Spinal cord (tissue), 9 donors: ENCODE measurements at regions not wholly inside any gene's neighbourhood (a gene's known extent, or its start where the extent isn't known, plus 50 kb on each side); places are given as distances from the start of the nearest gene placed in this dataset.
"Not testable (repeated sequence)": the region's sequence is repeated elsewhere in the genome, so short reads cannot be mapped to it uniquely, and the experiment has no call there.

Experiments
- DNase-seq, 6 donors: peaks; one replicate each; pipeline versions ENCODE4 v3.0.0 to v3.0.0-alpha.2; 2013 to 2015; ENCODE audit warnings: low spot score in 6 of 6, low read depth in 4 of 6
- H3K27ac ChIP-seq: one replicate; pipeline ENCODE4 v1.5.1; 2013; ENCODE audit warnings: low read depth, low read length, control low read depth
- H3K27me3 ChIP-seq: one replicate; pipeline ENCODE4 v1.6.1; 2013; ENCODE audit warnings: low read length; ENCODE audit not compliant: control insufficient read depth, insufficient read depth
- H3K36me3 ChIP-seq: one replicate; pipeline ENCODE4 v1.6.1; 2013; ENCODE audit warnings: low read length; ENCODE audit not compliant: control insufficient read depth, insufficient read depth
- H3K4me1 ChIP-seq: one replicate; pipeline ENCODE4 v1.6.1; 2013; ENCODE audit warnings: low read length; ENCODE audit not compliant: control insufficient read depth, insufficient read depth
- H3K4me3 ChIP-seq: one replicate; pipeline ENCODE4 v1.5.1; 2013; ENCODE audit warnings: low read depth, low read length, control low read depth
- H3K9me3 ChIP-seq: one replicate; pipeline ENCODE4 v1.6.1; 2013; ENCODE audit warnings: low read length; ENCODE audit not compliant: control insufficient read depth, insufficient read depth
- WGBS: methylation state at CpG from one replicate; pipeline ENCODE4 v1.1.5; 2013; ENCODE audit warnings: missing lambda C conversion rate; ENCODE audit not compliant: insufficient coverage; 5-methylcytosine and 5-hydroxymethylcytosine counted together
- donor health status: healthy.

DNA sequence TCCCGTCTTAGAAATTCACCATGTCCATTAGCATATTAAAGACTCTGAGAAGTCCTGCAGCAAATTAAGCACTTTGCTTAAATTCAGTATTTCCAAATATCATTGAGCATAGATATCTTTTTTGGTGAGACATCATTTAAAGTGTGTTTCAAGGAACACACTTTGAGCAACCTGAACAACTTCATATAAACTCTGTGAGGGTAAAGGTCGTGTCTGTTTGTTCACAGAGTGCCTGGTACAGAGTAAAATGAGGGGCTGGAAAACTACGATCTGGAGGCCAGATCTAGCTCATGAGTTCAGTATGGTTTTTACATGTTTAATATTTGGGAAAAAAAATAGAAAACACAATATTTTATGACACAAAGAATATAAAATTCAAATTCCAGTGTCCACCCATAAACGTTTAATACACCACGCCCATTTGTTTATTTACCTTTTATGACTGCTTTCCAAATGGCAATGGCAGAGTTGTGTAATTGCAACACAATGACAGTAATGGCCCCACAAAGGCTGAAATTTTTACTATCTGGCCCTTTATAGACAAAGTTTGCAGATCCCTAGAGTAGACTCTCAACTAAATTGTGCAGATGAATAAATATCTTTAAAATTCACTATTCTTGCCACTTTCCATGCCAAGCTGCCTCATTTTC lies 67.4 kb downstream of the SNTN start:
- H3K4me1 ChIP-seq: no peaks in the 10 kb centered on the region
- no peaks in the 10 kb centered on the region for H3K36me3 ChIP-seq
- 80% methylated on average over 2 of the region's 5 CpGs for WGBS
- no peak overlapping the region for H3K4me3 ChIP-seq
- no peak for DNase-seq
- no peaks in the 10 kb centered on the region for H3K27me3 ChIP-seq
- H3K9me3 ChIP-seq: peaks cover 3% of the 10 kb centered on the region
- no peak overlapping the region for H3K27ac ChIP-seq

DNA sequence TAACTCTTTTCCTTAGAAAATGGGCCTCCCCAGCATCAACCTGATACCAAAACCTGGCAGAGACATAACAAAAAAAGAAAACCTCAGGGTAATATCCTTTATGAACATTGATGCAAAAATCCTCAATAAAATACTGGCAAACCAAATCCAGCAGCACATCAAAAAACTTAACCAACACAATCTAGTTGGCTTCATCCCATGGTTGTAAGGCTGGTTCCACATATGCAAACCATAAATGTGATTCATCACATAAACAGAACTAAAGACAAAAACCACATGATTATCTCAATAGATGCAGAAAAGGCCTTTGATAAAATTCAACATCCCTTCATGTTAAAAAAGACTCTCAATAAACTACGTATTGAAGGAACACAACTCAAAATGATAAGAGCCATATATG lies 68.5 kb downstream of the SNTN start:
- not testable (repeated sequence) for DNase-seq, H3K27ac ChIP-seq, H3K36me3 ChIP-seq, H3K4me3 ChIP-seq, H3K9me3 ChIP-seq, H3K4me1 ChIP-seq, H3K27me3 ChIP-seq
- WGBS: 83% methylated on average over 1 of the region's 1 CpG

DNA sequence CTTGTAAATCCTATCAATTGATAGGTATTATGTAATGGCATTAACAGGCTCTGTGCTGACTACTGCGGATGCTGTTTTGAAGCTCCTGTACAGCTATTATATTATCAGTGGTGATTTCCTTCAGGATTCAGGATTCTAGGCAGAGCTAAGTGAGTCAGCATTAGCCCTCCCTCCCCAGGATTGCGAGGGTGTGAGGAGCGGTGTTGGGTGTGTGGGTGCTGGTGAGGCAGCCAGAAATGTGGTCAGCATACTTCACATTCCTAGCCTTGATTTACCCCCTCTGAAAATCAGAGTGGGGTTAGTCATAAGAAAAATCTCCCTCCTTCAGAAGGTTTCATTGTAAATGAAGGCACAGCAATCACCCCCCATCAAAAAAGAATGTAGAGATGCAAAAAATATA lies 72.5 kb downstream of the SNTN start:
- Histone ChIP-seq H3K4me1 (no peaks in the 10 kb centered on the region), H3K36me3 (no peaks in the 10 kb centered on the region), H3K27me3 (no peaks in the 10 kb centered on the region), H3K4me3 (no peak overlapping the region), H3K9me3 (peaks cover 3% of the 10 kb centered on the region), H3K27ac (no peak overlapping the region)
- no CpG with 5 or more reads among the region's 3 CpGs for WGBS
- DNase-seq: no peak

DNA sequence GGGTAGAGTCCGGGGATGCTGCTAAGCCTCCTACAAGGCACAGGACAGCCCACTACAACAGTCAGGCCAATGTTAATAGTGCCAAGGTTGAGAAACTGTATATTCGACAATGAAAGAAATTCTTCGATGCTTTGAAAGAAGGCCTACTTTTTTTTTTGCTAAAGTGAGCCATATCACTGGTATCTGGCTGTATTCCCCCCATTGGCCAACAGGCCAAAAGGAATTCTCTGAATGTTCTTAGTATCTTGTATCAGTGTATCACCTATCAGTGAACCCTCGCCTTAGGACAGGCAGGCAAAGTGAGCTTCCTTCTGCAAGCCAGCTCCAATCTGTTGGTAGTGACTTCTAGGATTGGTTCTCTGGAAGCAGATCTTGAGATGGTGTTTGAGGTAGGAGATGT lies 74.2 kb downstream of the SNTN start:
- WGBS: 95% methylated on average over 2 of the region's 4 CpGs

DNA sequence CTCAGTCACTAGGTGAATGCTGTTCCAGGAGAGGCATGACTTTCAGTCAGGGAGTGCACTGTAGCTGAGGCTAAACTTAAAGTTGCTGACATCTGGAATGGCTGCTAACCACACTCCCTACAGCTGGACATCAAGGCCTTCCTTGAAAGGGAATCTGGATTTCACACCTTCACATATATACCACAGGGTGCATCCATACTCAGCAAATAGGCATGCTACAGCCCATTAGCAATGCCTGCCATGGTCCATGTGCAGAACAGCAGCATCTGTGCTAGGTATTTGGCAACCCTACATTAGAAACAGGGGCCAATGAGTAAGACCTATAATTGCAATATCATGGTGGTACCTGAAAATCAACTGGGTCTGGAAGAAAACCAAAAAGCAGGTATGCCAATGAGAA lies 74.8 kb downstream of the SNTN start:
- Histone ChIP-seq H3K9me3 (no peaks in the 10 kb centered on the region), H3K27me3 (no peaks in the 10 kb centered on the region), H3K4me3 (no peak overlapping the region), H3K4me1 (no peaks in the 10 kb centered on the region), H3K36me3 (no peaks in the 10 kb centered on the region), H3K27ac (no peak overlapping the region)
- no peak for DNase-seq

More for the DNA sequence above, 74.2 kb downstream of the SNTN start:
- peaks cover 3% of the 10 kb centered on the region for H3K9me3 ChIP-seq
- no peaks in the 10 kb centered on the region for H3K27me3 ChIP-seq
- no peak overlapping the region for H3K27ac ChIP-seq
- no peaks in the 10 kb centered on the region for H3K36me3 ChIP-seq
- no peak overlapping the region for H3K4me3 ChIP-seq
- no peaks in the 10 kb centered on the region for H3K4me1 ChIP-seq
- no peak for DNase-seq

DNA sequence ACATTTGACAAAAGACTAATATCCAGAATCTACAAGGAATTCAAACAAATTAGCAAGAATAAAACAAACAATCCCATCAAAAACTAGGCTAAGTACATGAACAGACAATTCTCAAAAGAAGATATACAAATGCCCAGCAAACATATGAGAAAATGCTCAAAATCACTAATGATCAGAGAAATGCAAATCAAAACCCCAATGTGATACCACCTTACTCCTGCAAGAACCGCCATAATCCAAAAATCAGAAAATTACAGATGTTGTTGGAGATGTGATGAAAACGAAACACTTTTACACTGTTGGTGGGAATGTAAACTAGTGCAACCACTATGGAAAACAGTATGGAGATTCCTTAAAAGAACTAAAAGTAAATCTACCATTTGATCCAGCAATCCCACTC lies 79.4 kb downstream of the SNTN start:
- Histone ChIP-seq H3K27ac (no peak overlapping the region), H3K27me3 (no peaks in the 10 kb centered on the region), H3K36me3 (no peaks in the 10 kb centered on the region), H3K9me3 (no peaks in the 10 kb centered on the region), H3K4me1 (no peaks in the 10 kb centered on the region), H3K4me3 (no peak overlapping the region)
- no CpG with 5 or more reads among the region's 2 CpGs for WGBS
- no peak for DNase-seq

DNA sequence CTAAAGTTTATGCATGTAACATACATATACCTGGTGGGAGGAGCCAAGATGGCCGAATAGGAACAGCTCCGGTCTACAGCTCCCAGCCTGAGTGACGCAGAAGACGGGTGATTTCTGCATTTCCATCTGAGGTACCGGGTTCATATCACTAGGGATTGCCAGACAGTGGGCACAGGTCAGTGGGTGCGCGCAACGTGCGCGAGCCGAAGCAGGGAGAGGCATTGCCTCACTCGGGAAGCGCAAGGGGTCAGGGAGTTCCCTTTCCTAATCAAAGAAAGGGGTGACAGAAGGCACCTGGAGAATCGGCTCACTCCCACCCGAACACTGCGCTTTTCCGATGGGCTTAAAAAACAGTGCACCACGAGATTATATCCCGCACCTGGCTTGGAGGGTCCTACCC lies 80.8 kb downstream of the SNTN start:
- 97% methylated on average over 19 of the region's 19 CpGs for WGBS

DNA sequence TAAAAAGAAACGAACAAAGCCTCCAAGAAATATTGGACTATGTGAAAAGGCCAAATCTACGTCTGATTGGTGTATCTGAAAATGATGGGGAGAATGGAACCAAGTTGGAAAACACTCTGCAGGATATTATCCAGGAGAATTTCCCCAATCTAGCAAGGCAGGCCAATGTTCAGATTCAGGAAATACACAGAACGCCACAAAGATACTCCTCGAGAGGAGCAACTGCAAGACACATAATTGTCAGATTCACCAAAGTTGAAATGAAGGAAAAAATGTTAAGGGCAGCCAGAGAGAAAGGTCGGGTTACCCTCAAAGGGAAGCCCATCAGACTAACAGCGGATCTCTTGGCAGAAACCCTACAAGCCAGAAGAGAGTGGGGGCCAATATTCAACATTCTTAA lies 82.2 kb downstream of the SNTN start:
- no CpG with 5 or more reads among the region's 6 CpGs for WGBS
- not testable (repeated sequence) for DNase-seq, H3K27ac ChIP-seq, H3K4me3 ChIP-seq, H3K27me3 ChIP-seq, H3K9me3 ChIP-seq, H3K4me1 ChIP-seq, H3K36me3 ChIP-seq

More for the DNA sequence above, 80.8 kb downstream of the SNTN start:
- H3K9me3 ChIP-seq, H3K27me3 ChIP-seq, H3K4me1 ChIP-seq, DNase-seq, H3K36me3 ChIP-seq, H3K4me3 ChIP-seq, H3K27ac ChIP-seq: not testable (repeated sequence)

DNA sequence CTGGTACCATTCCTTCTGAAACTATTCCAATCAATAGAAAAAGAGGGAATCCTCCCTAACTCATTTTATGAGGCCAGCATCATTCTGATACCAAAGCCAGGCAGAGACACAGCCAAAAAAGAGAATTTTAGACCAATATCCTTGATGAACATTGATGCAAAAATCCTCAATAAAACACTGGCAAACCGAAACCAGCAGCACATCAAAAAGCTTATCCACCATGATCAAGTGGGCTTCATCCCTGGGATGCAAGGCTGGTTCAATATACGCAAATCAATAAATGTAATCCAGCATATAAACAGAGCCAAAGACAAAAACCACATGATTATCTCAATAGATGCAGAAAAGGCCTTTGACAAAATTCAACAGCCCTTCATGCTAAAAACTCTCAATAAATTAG lies 82.3 kb upstream of the C3orf49 start:
- H3K27ac ChIP-seq, H3K4me3 ChIP-seq: not testable (repeated sequence)
- WGBS: no CpG with 5 or more reads among the region's 2 CpGs

DNA sequence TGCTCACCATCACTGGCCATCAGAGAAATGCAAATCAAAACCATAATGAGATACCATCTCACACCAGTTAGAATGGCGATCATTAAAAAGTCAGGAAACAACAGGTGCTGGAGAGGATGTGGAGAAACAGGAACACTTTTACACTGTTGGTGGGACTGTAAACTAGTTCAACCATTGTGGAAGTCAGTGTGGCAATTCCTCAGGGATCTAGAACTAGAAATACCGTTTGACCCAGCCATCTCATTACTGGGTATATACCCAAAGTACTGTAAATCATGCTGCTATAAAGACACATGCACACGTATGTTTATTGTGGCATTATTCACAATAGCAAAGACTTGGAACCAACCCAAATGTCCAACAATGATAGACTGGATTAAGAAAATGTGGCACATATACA lies 80.5 kb upstream of the C3orf49 start:
- H3K27ac ChIP-seq, DNase-seq, H3K27me3 ChIP-seq, H3K4me3 ChIP-seq, H3K36me3 ChIP-seq, H3K9me3 ChIP-seq, H3K4me1 ChIP-seq: not testable (repeated sequence)
- no CpG with 5 or more reads among the region's 3 CpGs for WGBS

More for the DNA sequence above, 82.3 kb upstream of the C3orf49 start:
- not testable (repeated sequence) for H3K4me1 ChIP-seq, H3K27me3 ChIP-seq, DNase-seq, H3K36me3 ChIP-seq, H3K9me3 ChIP-seq
